Frontal cortex (tissue), 3 donors: ENCODE measurements at regions not wholly inside any gene's neighbourhood (a gene's known extent, or its start where the extent isn't known, plus 50 kb on each side); places are given as distances from the start of the nearest gene placed in this dataset.
"Not testable (repeated sequence)": the region's sequence is repeated elsewhere in the genome, so short reads cannot be mapped to it uniquely, and the experiment has no call there.

Experiments
- DNase-seq, 2 donors: peaks; one replicate each; pipeline ENCODE4 v3.0.0; 2012; ENCODE audit warnings: low spot score in 2 of 2
- FAIRE-seq: peaks from 2 replicates; lab custom pipeline; 2012; peaks lifted over from hg19 to GRCh38; lab: Jason Lieb, UNC
- donor health status: control.
- donor health status: control.
- donor health status: control.

- FAIRE-seq (no peak), DNase-seq (no peak)
Measured at GRCh38 chr9:25302601-25303000, 375.6 kb downstream of the TUSC1 start.

- FAIRE-seq, DNase-seq: not testable (repeated sequence)
Measured at GRCh38 chr9:25288195-25288594, 390.0 kb downstream of the TUSC1 start.

GRCh38 chr9:25284365-25284764, 393.9 kb downstream of the TUSC1 start:
- DNase-seq (no peak), FAIRE-seq (no peak)

GRCh38 chr9:25282946-25283345, 395.3 kb downstream of the TUSC1 start:
- FAIRE-seq (no peak), DNase-seq (no peak)

- FAIRE-seq (no peak), DNase-seq (no peak)
Measured at GRCh38 chr9:25261445-25261844, 416.8 kb downstream of the TUSC1 start.

GRCh38 chr9:25260046-25260445, 418.2 kb downstream of the TUSC1 start:
- FAIRE-seq = no peak
- no peak for DNase-seq

GRCh38 chr9:25255216-25255615, 423.0 kb downstream of the TUSC1 start:
- no peak for FAIRE-seq
- DNase-seq = no peak

- no peak for FAIRE-seq
Measured at GRCh38 chr9:25254051-25254450, 424.2 kb downstream of the TUSC1 start.

GRCh38 chr9:25241421-25241820, 436.8 kb downstream of the TUSC1 start:
- FAIRE-seq (no peak), DNase-seq (no peak)

More at GRCh38 chr9:25254051-25254450, 424.2 kb downstream of the TUSC1 start:
- no peak for DNase-seq

GRCh38 chr9:25226901-25227686, 451.1 kb downstream of the TUSC1 start:
- DNase-seq (no peak), FAIRE-seq (no peak)

- FAIRE-seq = no peak
- no peak for DNase-seq
Measured at GRCh38 chr9:25225938-25226760, 452.1 kb downstream of the TUSC1 start.

GRCh38 chr9:25224996-25225395, 453.2 kb downstream of the TUSC1 start:
- FAIRE-seq (no peak), DNase-seq (no peak)

- no peak for DNase-seq
- no peak for FAIRE-seq
Measured at GRCh38 chr9:25224309-25224708, 453.9 kb downstream of the TUSC1 start.

- FAIRE-seq = no peak
- DNase-seq = no peak
Measured at GRCh38 chr9:25212361-25212760, 465.9 kb downstream of the TUSC1 start.

GRCh38 chr9:25207402-25208195, 470.6 kb downstream of the TUSC1 start:
- FAIRE-seq = no peak
- no peak for DNase-seq

GRCh38 chr9:25206027-25206426, 472.2 kb downstream of the TUSC1 start:
- FAIRE-seq = no peak
- DNase-seq = no peak

GRCh38 chr9:25205285-25205684, 473.0 kb downstream of the TUSC1 start:
- DNase-seq = no peak
- no peak for FAIRE-seq

- DNase-seq = no peak
- FAIRE-seq = no peak
Measured at GRCh38 chr9:25177858-25178257, 500.4 kb downstream of the TUSC1 start.

GRCh38 chr9:25129537-25129936, 548.7 kb downstream of the TUSC1 start:
- DNase-seq = no peak
- FAIRE-seq = no peak

- DNase-seq = no peak
Measured at GRCh38 chr9:25121811-25122210, 556.4 kb downstream of the TUSC1 start.

More at GRCh38 chr9:25121811-25122210, 556.4 kb downstream of the TUSC1 start:
- FAIRE-seq = no peak
